ENCODE measurements at regions not wholly inside any gene's neighbourhood (a gene's known extent, or its start where the extent isn't known, plus 50 kb on each side); places are given as distances from the start of the nearest gene placed in this dataset.

- no peak for DNase-seq
- no peak overlapping the region for H3K4me3 ChIP-seq
- no peaks in the 10 kb centered on the region for H3K36me3 ChIP-seq (replicated peaks in 1 of 2)
- intact Hi-C loops (cut with DNase I): no loop called here
- no peaks in the 10 kb centered on the region for H3K4me1 ChIP-seq (replicated peaks in 1 of 2)
- no peak for TF ChIP-seq POLR2A (IDR thresholded peaks at IDR 0.05)
- TF ChIP-seq CTCF (IDR thresholded peaks at IDR 0.05): no peak
- peaks cover 0 to 5% (median 0%) of the 10 kb centered on the region in 3 donors for H3K9me3 ChIP-seq (replicated peaks in 1 of 3)
- H3K27ac ChIP-seq: no peak overlapping the region
- no peaks in the 10 kb centered on the region for H3K27me3 ChIP-seq
Measured at GRCh38 chr10:78121801-78122200, 88.1 kb downstream of the RPS24 start.

- intact Hi-C loops (cut with DNase I): no loop called here
- 65 to 74% (median 69%) methylated on average over 1 of the region's 1 CpG for WGBS, 4 donors
- no peak for TF ChIP-seq CTCF (IDR thresholded peaks at IDR 0.05)
- TF ChIP-seq POLR2A (IDR thresholded peaks at IDR 0.05): no peak
Measured at GRCh38 chr10:78124167-78124566, 90.5 kb downstream of the RPS24 start.

GRCh38 chr10:78129211-78129610, 95.5 kb downstream of the RPS24 start:
- TF ChIP-seq CTCF (IDR thresholded peaks at IDR 0.05) (no peak), POLR2A (IDR thresholded peaks at IDR 0.05) (no peak)
- Histone ChIP-seq H3K9me3 (replicated peaks in 1 of 3) (no peaks in the 10 kb centered on the region), H3K27me3 (no peaks in the 10 kb centered on the region), H3K4me3 (no peak overlapping the region), H3K4me1 (replicated peaks in 1 of 2) (no peaks in the 10 kb centered on the region), H3K36me3 (replicated peaks in 1 of 2) (no peaks in the 10 kb centered on the region), H3K27ac (no peak overlapping the region)
- DNase-seq: no peak
- WGBS, 4 donors: 85 to 95% (median 92%) methylated on average over 5 of the region's 5 CpGs
- intact Hi-C loops (cut with DNase I): no loop called here

More at GRCh38 chr10:78124167-78124566, 90.5 kb downstream of the RPS24 start:
- DNase-seq: no peak
- H3K9me3 ChIP-seq (replicated peaks in 1 of 3): peaks cover 0 to 5% (median 0%) of the 10 kb centered on the region in 3 donors
- no peaks in the 10 kb centered on the region for H3K4me1 ChIP-seq (replicated peaks in 1 of 2)
- H3K36me3 ChIP-seq (replicated peaks in 1 of 2): no peaks in the 10 kb centered on the region
- H3K4me3 ChIP-seq: no peak overlapping the region
- H3K27ac ChIP-seq: no peak overlapping the region
- H3K27me3 ChIP-seq: no peaks in the 10 kb centered on the region

GRCh38 chr10:78130966-78131710, 97.5 kb downstream of the RPS24 start:
- intact Hi-C loops (cut with DNase I): no loop called here
- H3K27ac ChIP-seq: no peak overlapping the region
- H3K27me3 ChIP-seq: no peaks in the 10 kb centered on the region
- no peaks in the 10 kb centered on the region for H3K4me1 ChIP-seq (replicated peaks in 1 of 2)
- 76 to 84% (median 79%) methylated on average over 9 of the region's 9 CpGs for WGBS, 4 donors
- no peak for TF ChIP-seq POLR2A (IDR thresholded peaks at IDR 0.05)
- no peak for TF ChIP-seq CTCF (IDR thresholded peaks at IDR 0.05)
- no peaks in the 10 kb centered on the region for H3K36me3 ChIP-seq (replicated peaks in 1 of 2)
- DNase-seq: no peak
- H3K9me3 ChIP-seq (replicated peaks in 1 of 3): no peaks in the 10 kb centered on the region
- H3K4me3 ChIP-seq: no peak overlapping the region
